ENCODE measurements at regions not wholly inside any gene's neighbourhood (a gene's known extent, or its start where the extent isn't known, plus 50 kb on each side); places are given as distances from the start of the nearest gene placed in this dataset.

DNA sequence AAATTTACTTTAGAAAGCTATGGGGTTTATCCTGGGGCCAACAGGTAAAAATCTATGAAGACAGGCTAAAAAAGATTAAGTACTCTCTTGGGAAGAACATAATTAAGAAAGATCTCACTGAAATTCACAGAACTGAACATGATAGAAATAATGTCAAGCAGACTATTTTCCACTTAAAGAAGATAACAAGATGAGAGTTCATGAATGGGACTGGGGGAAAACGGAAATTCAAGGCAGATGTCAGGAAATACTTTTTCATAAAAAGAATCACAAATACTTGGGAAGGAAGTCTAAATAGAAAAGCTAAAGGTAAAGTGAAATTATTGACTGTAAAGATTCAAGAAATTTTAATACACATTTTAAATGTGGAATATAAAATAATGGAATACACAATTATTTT, 737.6 kb downstream of the EPHA3 start:
- CTCF ChIA-PET: no interaction called here
- DNase-seq (ENCODE audit: low read depth, low spot score) (no peak), FAIRE-seq (no peak)
- Histone ChIP-seq H2AFZ (ENCODE audit: low read depth, low read length) (no peak overlapping the region), H3K9me3 (replicated peaks; ENCODE audit: control insufficient read depth, insufficient read depth, low read length) (no peaks in the 10 kb centered on the region), H3K4me1 (ENCODE audit: control insufficient read depth, extremely low read depth, insufficient read depth, low read length) (no peaks in the 10 kb centered on the region), H3K9me1 (replicated peaks; ENCODE audit: control insufficient read depth, extremely low read depth, insufficient read depth, low read length) (no peaks in the 10 kb centered on the region), H3K79me2 (ENCODE audit: control insufficient read depth, insufficient read depth, low read length) (no peaks in the 10 kb centered on the region), H3K27me3 (ENCODE audit: control insufficient read depth in 2 of 2, insufficient read depth in 2 of 2, low read length in 2 of 2) (no peaks in the 10 kb centered on the region), H3K27ac (ENCODE audit: insufficient read depth, low read depth, low read length) (no peak overlapping the region), H3K4me3 (replicated peaks in 1 of 3; ENCODE audit: insufficient read depth in 1 of 3, low read depth in 1 of 3, low read length in 3 of 3) (no peak overlapping the region), H3K9ac (replicated peaks; ENCODE audit: extremely low read depth, insufficient read depth, low read length) (no peak overlapping the region), H4K20me1 (replicated peaks; ENCODE audit: control insufficient read depth, extremely low read depth, insufficient read depth, low read length) (no peaks in the 10 kb centered on the region), H3K4me2 (ENCODE audit: insufficient read depth, low read length) (no peak overlapping the region), H3K36me3 (ENCODE audit: control insufficient read depth in 2 of 2, extremely low read depth in 1 of 2, insufficient read depth in 2 of 2, low read length in 2 of 2) (no peaks in the 10 kb centered on the region)
- BruUV-seq (replicated peaks): no TSS peak
- dilution Hi-C loops (cut with MboI; ENCODE audit: extremely low pct_ligation_motif_present, low sequenced_read_pairs): no loop called here
- TF ChIP-seq CTCF (IDR thresholded peaks at IDR 0.05; ENCODE audit: extremely low read depth in 1 of 2, insufficient read depth in 1 of 2, low read depth in 1 of 2, low read length in 2 of 2): no peak
- TF ChIP-seq MAX (IDR thresholded peaks at IDR 0.05; ENCODE audit: insufficient read depth, insufficient read length): no peak
- TF ChIP-seq POLR2A (IDR thresholded peaks at IDR 0.05; ENCODE audit: low read depth, low read length): no peak
- no peak for TF ChIP-seq FOS (IDR thresholded peaks at IDR 0.05; ENCODE audit: borderline replicate concordance, insufficient read depth, low read length)
- TF ChIP-seq MYC (IDR thresholded peaks at IDR 0.05; ENCODE audit: low read depth, low read length): no peak
- TF ChIP-seq POLR2AphosphoS5 (IDR thresholded peaks at IDR 0.05; ENCODE audit: insufficient read depth, low read depth, low read length): no peak
- no peak for TF ChIP-seq GATA2 (IDR thresholded peaks at IDR 0.05; ENCODE audit: insufficient read depth, insufficient read length, low read depth, low read length)
- TF ChIP-seq JUN (IDR thresholded peaks at IDR 0.05; ENCODE audit: borderline replicate concordance, insufficient read depth, insufficient read length, low read depth): no peak
- no peak for TF ChIP-seq EZH2 (IDR thresholded peaks at IDR 0.05; ENCODE audit: borderline replicate concordance, low read depth, low read length, severe bottlenecking)
- intact Hi-C loops (cut with micrococcal nuclease): no loop called here
- POLR2A ChIA-PET: no interaction called here

All from endothelial cell of umbilical vein (primary cell).